Spleen (tissue), 11 donors: ENCODE measurements at regions not wholly inside any gene's neighbourhood (a gene's known extent, or its start where the extent isn't known, plus 50 kb on each side); places are given as distances from the start of the nearest gene placed in this dataset.
"Not testable (repeated sequence)": the region's sequence is repeated elsewhere in the genome, so short reads cannot be mapped to it uniquely, and the experiment has no call there.

Experiments
- DNase-seq: peaks from one replicate; pipeline ENCODE4 v3.0.0-alpha.2; 2020
- H3K27ac ChIP-seq, 8 donors: fragments of 200-600 bp; sonication (generic) in 7 of 8; 1 replicate in 4 of 8; 2 replicates in 4 of 8; pipeline versions ENCODE4 v1.5.0 to v1.8.0; 2016 to 2021; ENCODE audit warnings: inconsistent platforms in 4 of 8, mild to moderate bottlenecking in 4 of 8, moderate library complexity in 1 of 8
- H3K27me3 ChIP-seq, 7 donors: fragments of 200-600 bp; sonication (generic) in 6 of 7; replicated peaks in 1 of 7; 1 replicate in 4 of 7; 2 replicates in 3 of 7; pipeline versions ENCODE4 v1.5.0 to v1.8.0; 2016 to 2021; ENCODE audit warnings: inconsistent platforms in 3 of 7, mild to moderate bottlenecking in 1 of 7
- H3K36me3 ChIP-seq, 6 donors: fragments of 200-600 bp; sonication (generic) in 5 of 6; 1 replicate in 4 of 6; 2 replicates in 2 of 6; pipeline versions ENCODE4 v1.5.0 to v1.8.0; 2016 to 2021; ENCODE audit warnings: inconsistent platforms in 2 of 6
- H3K4me1 ChIP-seq, 6 donors: fragments of 200-600 bp; sonication (generic) in 5 of 6; 1 replicate in 3 of 6; 2 replicates in 3 of 6; pipeline versions ENCODE4 v1.5.0 to v1.8.0; 2016 to 2021; ENCODE audit warnings: inconsistent platforms in 3 of 6
- H3K4me3 ChIP-seq, 8 donors: fragments of 200-600 bp; sonication (generic) in 7 of 8; 1 replicate in 4 of 8; 2 replicates in 4 of 8; pipeline versions ENCODE4 v1.5.0 to v1.8.0; 2016 to 2021; ENCODE audit warnings: inconsistent platforms in 4 of 8, mild to moderate bottlenecking in 4 of 8, moderate library complexity in 2 of 8
- H3K9me3 ChIP-seq, 8 donors: fragments of 200-600 bp; sonication (generic) in 7 of 8; 1 replicate in 4 of 8; 2 replicates in 4 of 8; pipeline versions ENCODE4 v1.5.0 to v1.8.0; 2016 to 2021; ENCODE audit warnings: inconsistent platforms in 4 of 8
- POLR2A ChIP-seq, 3 donors: fragments of 450-650 bp; IDR thresholded peaks; one replicate each; pipeline ENCODE4 v1.5.1; 2017; ENCODE audit warnings: antibody characterized with exemption in 3 of 3, mild to moderate bottlenecking in 1 of 3
- POLR2AphosphoS5 ChIP-seq, 3 donors: sonication (generic); formaldehyde crosslinking; IDR thresholded peaks; one replicate each; pipeline ENCODE4 v1.5.1; 2017; ENCODE audit warnings: antibody characterized with exemption in 3 of 3
- WGBS, 5 donors: extraction: QIAGEN DNeasy Blood & Tissue Kit in 3 of 5; methylation state at CpG; one replicate each; pipeline versions ENCODE4 v1.1.5 to v1.1.7; 2013 to 2018; 5-methylcytosine and 5-hydroxymethylcytosine counted together
- intact Hi-C: fragments of 100-400 bp; cut with DNase I; formaldehyde crosslinking; loops from one replicate; pipeline ENCODE4 v1.15.0; 2023; ENCODE audit warnings: low total_unique reads
- TF ChIP-seq, protein P1 (sequence below), 11 experiments: fragments of 200-600 bp in 7 of 11; fragments of 450-650 bp in 4 of 11; sonication (generic) in 4 of 11; IDR thresholded peaks in 8 of 11; conservative IDR thresholded peaks in 3 of 11; 1 replicate in 7 of 11; 2 replicates in 4 of 11; pipeline versions ENCODE4 v1.4.0 to v1.8.0; 2016 to 2021; ENCODE audit warnings: antibody characterized with exemption in 11 of 11, inconsistent platforms in 4 of 11, mild to moderate bottlenecking in 1 of 11
- donor health status: healthy with polysubstance abuse.
- donor health status: DM: no; HTN: no; CAD: no; lungs with moderate emphysema.
- donor health status: DM: no; HTN: no; CAD: no.
- donor health status: Bipolar disorder and iron deficiency.
- donor health status: healthy.
- donor health status: DM: no; HTN: no; CAD: no.
- donor health status: DM: yes; HTN: yes; CAD: no.

DNA sequence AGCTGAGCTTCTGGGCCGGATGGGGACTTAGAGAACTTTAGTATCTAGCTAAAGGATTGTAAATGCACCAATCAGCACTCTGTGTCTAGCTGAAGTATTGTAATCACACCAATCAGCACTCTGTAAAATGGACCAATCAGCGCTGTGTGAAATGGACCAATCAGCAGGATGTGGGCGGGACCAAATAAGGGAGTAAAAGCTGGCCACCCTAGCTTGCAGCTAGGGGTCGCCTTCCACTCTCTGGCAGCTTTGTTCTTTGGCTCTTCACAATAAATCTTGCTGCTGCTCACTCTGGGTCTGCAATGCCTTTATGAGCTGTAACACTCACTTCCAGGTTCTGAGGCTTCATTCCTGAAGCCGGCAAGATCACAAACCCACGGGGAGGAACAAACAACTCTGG lies 354.0 kb downstream of the PRR16 start:
- no peak for DNase-seq
- Histone ChIP-seq H3K4me1 (no peaks in the 10 kb centered on the region), H3K27me3 (no peaks in the 10 kb centered on the region), H3K36me3 (no peaks in the 10 kb centered on the region), H3K9me3 (peaks cover 0 to 40% (median 2%) of the 10 kb centered on the region in 8 donors), H3K27ac (no peak overlapping the region), H3K4me3 (no peak overlapping the region)
- 79 to 89% (median 82%) methylated on average over 6 of the region's 6 CpGs for WGBS, 5 donors
- intact Hi-C loops: no loop called here
- TF ChIP-seq, protein P1, sequence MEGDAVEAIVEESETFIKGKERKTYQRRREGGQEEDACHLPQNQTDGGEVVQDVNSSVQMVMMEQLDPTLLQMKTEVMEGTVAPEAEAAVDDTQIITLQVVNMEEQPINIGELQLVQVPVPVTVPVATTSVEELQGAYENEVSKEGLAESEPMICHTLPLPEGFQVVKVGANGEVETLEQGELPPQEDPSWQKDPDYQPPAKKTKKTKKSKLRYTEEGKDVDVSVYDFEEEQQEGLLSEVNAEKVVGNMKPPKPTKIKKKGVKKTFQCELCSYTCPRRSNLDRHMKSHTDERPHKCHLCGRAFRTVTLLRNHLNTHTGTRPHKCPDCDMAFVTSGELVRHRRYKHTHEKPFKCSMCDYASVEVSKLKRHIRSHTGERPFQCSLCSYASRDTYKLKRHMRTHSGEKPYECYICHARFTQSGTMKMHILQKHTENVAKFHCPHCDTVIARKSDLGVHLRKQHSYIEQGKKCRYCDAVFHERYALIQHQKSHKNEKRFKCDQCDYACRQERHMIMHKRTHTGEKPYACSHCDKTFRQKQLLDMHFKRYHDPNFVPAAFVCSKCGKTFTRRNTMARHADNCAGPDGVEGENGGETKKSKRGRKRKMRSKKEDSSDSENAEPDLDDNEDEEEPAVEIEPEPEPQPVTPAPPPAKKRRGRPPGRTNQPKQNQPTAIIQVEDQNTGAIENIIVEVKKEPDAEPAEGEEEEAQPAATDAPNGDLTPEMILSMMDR (IDR thresholded peaks at IDR 0.05 in 8 of 11, conservative IDR thresholded peaks at IDR 0.05 in 3 of 11): no peak
- TF ChIP-seq POLR2A (IDR thresholded peaks at IDR 0.05) (no peak), POLR2AphosphoS5 (IDR thresholded peaks at IDR 0.05) (no peak)

DNA sequence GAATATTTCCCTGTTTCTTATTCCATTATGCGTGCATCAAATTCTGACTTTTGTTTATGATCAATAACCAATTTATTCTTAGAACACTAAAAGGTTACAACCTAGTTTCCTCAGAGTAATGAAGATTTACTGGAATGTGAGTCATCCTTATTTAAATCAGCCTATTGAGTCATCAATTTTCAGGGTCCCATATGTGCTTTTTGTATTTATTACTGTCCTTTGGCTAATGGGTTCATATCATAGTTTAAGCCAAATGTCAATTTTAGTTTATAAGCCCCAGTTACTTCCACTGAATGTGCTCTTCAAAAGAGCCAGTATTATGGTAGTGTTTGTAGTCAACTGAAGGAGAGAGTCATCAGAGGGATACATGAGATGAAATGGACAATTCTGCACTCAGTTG lies 359.2 kb downstream of the PRR16 start:
- H3K36me3 ChIP-seq: no peaks in the 10 kb centered on the region
- H3K27me3 ChIP-seq: no peaks in the 10 kb centered on the region
- intact Hi-C loops: no loop called here
- H3K9me3 ChIP-seq: peaks cover 0 to 9% (median 0%) of the 10 kb centered on the region in 8 donors
- no peak for DNase-seq
- TF ChIP-seq POLR2A (IDR thresholded peaks at IDR 0.05): no peak
- no peak for TF ChIP-seq POLR2AphosphoS5 (IDR thresholded peaks at IDR 0.05)
- TF ChIP-seq, protein P1 (IDR thresholded peaks at IDR 0.05 in 8 of 11, conservative IDR thresholded peaks at IDR 0.05 in 3 of 11): no peak
- H3K4me3 ChIP-seq: no peak overlapping the region
- no peaks in the 10 kb centered on the region for H3K4me1 ChIP-seq
- WGBS, 5 donors: 90 to 97% (median 93%) methylated on average over 1 of the region's 1 CpG
- no peak overlapping the region for H3K27ac ChIP-seq

DNA sequence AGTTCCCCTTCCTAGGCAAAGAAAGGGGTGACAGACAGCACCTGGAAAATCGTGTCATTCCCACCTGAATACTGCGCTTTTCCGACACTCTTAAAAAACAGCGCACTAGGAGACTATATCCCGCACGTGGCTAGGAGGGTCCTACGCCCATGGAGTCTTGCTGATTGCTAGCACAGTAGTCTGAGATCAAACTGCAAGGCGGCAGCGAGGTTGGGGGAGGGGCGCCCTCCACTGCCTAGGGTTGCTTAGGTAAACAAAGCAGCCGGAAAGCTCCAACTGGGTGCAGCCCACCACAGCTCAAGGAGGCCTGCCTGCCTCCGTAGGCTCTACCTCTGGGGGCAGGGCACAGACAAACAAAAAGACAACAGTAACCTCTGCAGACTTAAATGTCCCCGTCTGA lies 367.5 kb downstream of the PRR16 start:
- H3K4me3 ChIP-seq, DNase-seq, H3K36me3 ChIP-seq, H3K27me3 ChIP-seq, H3K4me1 ChIP-seq, intact Hi-C loops, H3K27ac ChIP-seq: not testable (repeated sequence)
- peaks cover 0 to 11% (median 0%) of the 10 kb centered on the region in 8 donors for H3K9me3 ChIP-seq
- WGBS, 5 donors: 78 to 90% (median 87%) methylated on average over 12 to 13 of the region's 13 CpGs

DNA sequence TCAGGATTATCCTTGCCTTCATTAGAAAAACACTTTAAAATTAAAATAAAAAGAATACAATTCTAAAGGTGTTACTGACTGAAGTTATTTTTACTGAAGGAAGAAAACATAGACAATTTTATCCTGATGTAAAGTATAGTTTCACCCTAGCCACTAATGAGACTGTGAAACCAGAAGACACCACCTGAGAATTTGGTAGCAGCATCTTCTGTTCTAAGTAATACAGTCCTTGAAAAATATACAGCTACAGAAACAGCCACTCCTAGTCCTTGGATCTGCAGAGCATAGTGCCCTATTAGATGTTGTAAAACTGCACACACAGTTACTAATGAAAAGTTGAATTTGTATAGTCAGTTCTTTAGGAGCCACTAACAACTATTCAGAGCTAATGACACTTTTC lies 377.7 kb downstream of the PRR16 start:
- Histone ChIP-seq H3K27ac (no peak overlapping the region), H3K4me3 (no peak overlapping the region), H3K9me3 (no peaks in the 10 kb centered on the region), H3K27me3 (no peaks in the 10 kb centered on the region), H3K36me3 (no peaks in the 10 kb centered on the region), H3K4me1 (no peaks in the 10 kb centered on the region)
- no peak for DNase-seq
- TF ChIP-seq POLR2A (IDR thresholded peaks at IDR 0.05) (no peak), POLR2AphosphoS5 (IDR thresholded peaks at IDR 0.05) (no peak)
- TF ChIP-seq, protein P1 (IDR thresholded peaks at IDR 0.05 in 8 of 11, conservative IDR thresholded peaks at IDR 0.05 in 3 of 11): no peak
- intact Hi-C loops: no loop called here

DNA sequence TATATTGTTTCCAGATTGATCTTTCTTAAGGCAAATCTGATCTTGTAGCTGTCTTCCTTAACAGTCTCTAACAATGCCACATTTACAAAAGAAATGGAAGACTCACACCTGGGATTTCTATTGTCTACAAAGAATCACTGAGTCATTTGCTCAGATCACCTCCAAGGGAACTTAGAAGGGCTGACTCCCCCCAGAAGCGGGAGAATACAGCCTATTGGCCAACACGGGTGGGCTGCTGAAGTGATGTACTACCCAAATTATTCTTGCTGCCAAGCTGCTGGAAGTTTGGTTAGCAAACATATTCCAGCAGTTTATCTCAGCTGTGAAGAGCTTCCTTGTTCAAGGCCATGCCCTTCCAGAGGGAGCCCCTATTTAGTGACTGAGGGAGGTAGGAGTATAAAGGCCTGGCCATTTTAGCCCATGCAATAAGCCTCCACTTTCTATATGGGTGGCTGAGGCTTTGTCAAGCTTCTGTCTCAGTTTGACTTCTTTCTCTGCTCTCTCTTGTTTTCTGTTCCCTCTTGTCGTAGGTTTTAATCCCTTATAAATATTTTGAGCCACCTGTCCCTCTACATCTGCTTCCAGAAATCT lies 379.4 kb downstream of the PRR16 start:
- no peak for DNase-seq

More for the DNA sequence above, 379.4 kb downstream of the PRR16 start:
- Histone ChIP-seq H3K9me3 (no peaks in the 10 kb centered on the region), H3K4me3 (no peak overlapping the region), H3K27me3 (no peaks in the 10 kb centered on the region), H3K36me3 (no peaks in the 10 kb centered on the region), H3K4me1 (no peaks in the 10 kb centered on the region), H3K27ac (no peak overlapping the region)
- intact Hi-C loops: no loop called here
- WGBS, 5 donors: 54 to 68% (median 59%) methylated on average over 3 of the region's 3 CpGs
- TF ChIP-seq, protein P1 (IDR thresholded peaks at IDR 0.05 in 8 of 11, conservative IDR thresholded peaks at IDR 0.05 in 3 of 11): no peak
- TF ChIP-seq POLR2AphosphoS5 (IDR thresholded peaks at IDR 0.05) (no peak), POLR2A (IDR thresholded peaks at IDR 0.05) (no peak)
